Keratinocyte (primary cell): ENCODE measurements at regions not wholly inside any gene's neighbourhood (a gene's known extent, or its start where the extent isn't known, plus 50 kb on each side); places are given as distances from the start of the nearest gene placed in this dataset.

Source experiments
- DNase-seq: peaks from one replicate; pipeline ENCODE4 v3.0.0-alpha.2; 2011; ENCODE audit warnings: low read depth, missing footprints, low spot score
- FAIRE-seq: peaks from 2 replicates; lab custom pipeline; 2011; peaks lifted over from hg19 to GRCh38; lab: Jason Lieb, UNC
- H2AFZ ChIP-seq: 2 replicates; pipeline ENCODE4 v1.6.0; 2012; ENCODE audit warnings: low read length, control low read depth, inconsistent platforms; ENCODE audit not compliant: control insufficient read depth
- H3K27ac ChIP-seq: 2 replicates; pipeline ENCODE4 v1.5.1; 2011; ENCODE audit warnings: low read length; ENCODE audit not compliant: control insufficient read depth, insufficient read depth
- H3K27me3 ChIP-seq: 3 replicates; pipeline ENCODE4 v1.6.0; 2011; ENCODE audit warnings: low read length; ENCODE audit not compliant: control insufficient read depth, insufficient read depth; ENCODE audit errors: extremely low read depth
- H3K36me3 ChIP-seq, 2 experiments: 2 replicates in 1 of 2; 3 replicates in 1 of 2; pipeline ENCODE4 v1.5.1; 2011; ENCODE audit warnings: low read length in 2 of 2, mild to moderate bottlenecking in 1 of 2; ENCODE audit not compliant: control insufficient read depth in 2 of 2, insufficient read depth in 2 of 2; ENCODE audit errors: extremely low read depth in 1 of 2
- H3K4me1 ChIP-seq: 3 replicates; pipeline ENCODE4 v1.5.1; 2011; ENCODE audit warnings: low read length; ENCODE audit not compliant: control insufficient read depth, insufficient read depth; ENCODE audit errors: extremely low read depth
- H3K4me2 ChIP-seq: 3 replicates; pipeline ENCODE4 v1.6.0; 2011; ENCODE audit warnings: low read depth, low read length; ENCODE audit not compliant: control insufficient read depth, insufficient read depth; ENCODE audit errors: extremely low read depth
- H3K4me3 ChIP-seq, 3 experiments: fragments of 200-600 bp in 1 of 3; sonication (generic) in 1 of 3; 2 replicates in 2 of 3; 3 replicates in 1 of 3; pipeline ENCODE4 v1.5.1; 2011 to 2016; ENCODE audit warnings: low read length in 3 of 3, mild to moderate bottlenecking in 3 of 3, control low read depth in 2 of 3, inconsistent platforms in 1 of 3, low read depth in 1 of 3, mixed read lengths in 1 of 3, mixed run types in 1 of 3, moderate library complexity in 1 of 3; ENCODE audit not compliant: control insufficient read depth in 2 of 3, insufficient read depth in 2 of 3; ENCODE audit errors: extremely low read depth in 1 of 3
- H3K79me2 ChIP-seq: 2 replicates; pipeline ENCODE4 v1.6.0; 2012; ENCODE audit warnings: low read length; ENCODE audit not compliant: control insufficient read depth, insufficient read depth
- H3K9ac ChIP-seq: 3 replicates; pipeline ENCODE4 v1.6.0; 2011; ENCODE audit warnings: low read length; ENCODE audit not compliant: control insufficient read depth, insufficient read depth; ENCODE audit errors: extremely low read depth
- H3K9me1 ChIP-seq: 3 replicates; pipeline ENCODE4 v1.6.0; 2011; ENCODE audit warnings: low read length; ENCODE audit not compliant: control insufficient read depth, insufficient read depth; ENCODE audit errors: extremely low read depth
- H3K9me3 ChIP-seq: 2 replicates; pipeline ENCODE4 v1.5.1; 2012; ENCODE audit warnings: low read depth, low read length; ENCODE audit not compliant: control insufficient read depth
- H4K20me1 ChIP-seq: 3 replicates; pipeline ENCODE4 v1.6.0; 2011; ENCODE audit warnings: low read length; ENCODE audit not compliant: control insufficient read depth, insufficient read depth; ENCODE audit errors: extremely low read depth
- EZH2 ChIP-seq: IDR thresholded peaks from one replicate; pipeline ENCODE4 v1.6.1; 2012; ENCODE audit warnings: inconsistent platforms, mild to moderate bottlenecking, low read length, moderate library complexity
- dilution Hi-C: fragments of 300-500 bp; cut with MboI; formaldehyde crosslinking; loops from one replicate; pipeline ENCODE4 v1.7.0; 2020; ENCODE audit warnings: low sequenced_read_pairs; ENCODE audit not compliant: extremely low pct_ligation_motif_present
- TF ChIP-seq, protein P1 (sequence below), 3 experiments: IDR thresholded peaks in 1 of 3; conservative IDR thresholded peaks in 1 of 3; optimal IDR thresholded peaks in 1 of 3; 2 replicates in 2 of 3; 3 replicates in 1 of 3; pipeline versions ENCODE3 to v1.5.1; 2011; ENCODE audit warnings: low read length in 3 of 3, mild to moderate bottlenecking in 3 of 3, moderate library complexity in 2 of 3, control low read depth in 1 of 3, inconsistent platforms in 1 of 3; ENCODE audit not compliant: insufficient read depth in 2 of 3; ENCODE audit errors: extremely low read depth in 1 of 3

DNA sequence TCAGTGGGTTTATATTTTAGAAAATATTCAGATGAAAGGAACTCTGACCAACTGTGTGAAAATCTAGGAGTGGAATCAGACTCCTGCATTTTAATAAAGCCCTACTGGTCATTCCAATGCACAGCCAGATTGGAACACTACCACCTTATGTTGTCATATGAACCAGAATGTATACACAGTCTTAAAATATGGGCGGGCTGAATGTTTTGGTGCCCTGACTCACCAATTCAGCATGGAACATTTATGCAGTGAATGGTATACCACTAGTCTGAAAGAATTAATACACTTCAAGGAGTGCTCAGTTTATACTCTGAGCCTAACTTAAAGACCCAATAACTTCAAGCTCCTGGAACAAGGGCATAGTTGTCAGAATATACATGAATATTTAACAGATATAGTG is 280.9 kb upstream of the TCF4 start:
- no peaks in the 10 kb centered on the region for H4K20me1 ChIP-seq
- H3K36me3 ChIP-seq = no peaks in the 10 kb centered on the region
- H3K9me1 ChIP-seq = no peaks in the 10 kb centered on the region
- TF ChIP-seq, protein P1, sequence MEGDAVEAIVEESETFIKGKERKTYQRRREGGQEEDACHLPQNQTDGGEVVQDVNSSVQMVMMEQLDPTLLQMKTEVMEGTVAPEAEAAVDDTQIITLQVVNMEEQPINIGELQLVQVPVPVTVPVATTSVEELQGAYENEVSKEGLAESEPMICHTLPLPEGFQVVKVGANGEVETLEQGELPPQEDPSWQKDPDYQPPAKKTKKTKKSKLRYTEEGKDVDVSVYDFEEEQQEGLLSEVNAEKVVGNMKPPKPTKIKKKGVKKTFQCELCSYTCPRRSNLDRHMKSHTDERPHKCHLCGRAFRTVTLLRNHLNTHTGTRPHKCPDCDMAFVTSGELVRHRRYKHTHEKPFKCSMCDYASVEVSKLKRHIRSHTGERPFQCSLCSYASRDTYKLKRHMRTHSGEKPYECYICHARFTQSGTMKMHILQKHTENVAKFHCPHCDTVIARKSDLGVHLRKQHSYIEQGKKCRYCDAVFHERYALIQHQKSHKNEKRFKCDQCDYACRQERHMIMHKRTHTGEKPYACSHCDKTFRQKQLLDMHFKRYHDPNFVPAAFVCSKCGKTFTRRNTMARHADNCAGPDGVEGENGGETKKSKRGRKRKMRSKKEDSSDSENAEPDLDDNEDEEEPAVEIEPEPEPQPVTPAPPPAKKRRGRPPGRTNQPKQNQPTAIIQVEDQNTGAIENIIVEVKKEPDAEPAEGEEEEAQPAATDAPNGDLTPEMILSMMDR (optimal IDR thresholded peaks at IDR 0.05 in 1 of 3, IDR thresholded peaks at IDR 0.05 in 1 of 3, conservative IDR thresholded peaks at IDR 0.05 in 1 of 3; ENCODE audit: extremely low read depth in 1 of 3, insufficient read depth in 2 of 3, low read length in 3 of 3) = no peak
- TF ChIP-seq EZH2 = no peak
- no peak overlapping the region for H3K9ac ChIP-seq
- DNase-seq (no peak), FAIRE-seq (no peak)
- no peak overlapping the region for H3K4me3 ChIP-seq
- H3K4me1 ChIP-seq = no peaks in the 10 kb centered on the region
- no peak overlapping the region for H2AFZ ChIP-seq
- no peak overlapping the region for H3K27ac ChIP-seq
- no peaks in the 10 kb centered on the region for H3K79me2 ChIP-seq
- no peak overlapping the region for H3K4me2 ChIP-seq
- dilution Hi-C loops = no loop called here
- no peaks in the 10 kb centered on the region for H3K9me3 ChIP-seq
- H3K27me3 ChIP-seq = no peaks in the 10 kb centered on the region

DNA sequence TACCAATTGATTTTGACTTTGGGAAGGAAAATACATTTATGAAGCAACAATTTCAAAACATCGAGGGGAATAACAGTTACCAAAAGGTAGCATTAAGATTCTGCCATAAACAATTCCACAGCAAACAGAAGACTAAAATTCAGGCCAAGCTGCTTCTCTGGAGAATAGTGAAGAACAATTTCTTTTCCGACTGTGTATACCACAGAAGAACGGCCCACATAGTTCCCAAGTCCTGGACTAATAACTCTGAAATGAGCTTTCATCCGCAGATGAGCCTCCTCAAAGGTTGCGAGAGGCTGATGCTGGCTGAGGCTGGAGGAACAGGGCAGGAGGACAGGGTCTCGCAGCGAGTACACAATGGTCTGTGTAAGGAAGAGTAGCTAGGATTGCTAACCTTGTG is 278.9 kb upstream of the TCF4 start:
- Histone ChIP-seq H3K4me1 (no peaks in the 10 kb centered on the region), H2AFZ (no peak overlapping the region), H3K4me2 (no peak overlapping the region), H3K27me3 (no peaks in the 10 kb centered on the region), H3K27ac (no peak overlapping the region), H3K36me3 (no peaks in the 10 kb centered on the region), H3K9ac (no peak overlapping the region), H3K9me3 (no peaks in the 10 kb centered on the region), H3K79me2 (no peaks in the 10 kb centered on the region), H3K4me3 (no peak overlapping the region), H3K9me1 (no peaks in the 10 kb centered on the region), H4K20me1 (no peaks in the 10 kb centered on the region)
- FAIRE-seq (no peak), DNase-seq (no peak)
- TF ChIP-seq, protein P1 (optimal IDR thresholded peaks at IDR 0.05 in 1 of 3, IDR thresholded peaks at IDR 0.05 in 1 of 3, conservative IDR thresholded peaks at IDR 0.05 in 1 of 3; ENCODE audit: extremely low read depth in 1 of 3, insufficient read depth in 2 of 3, low read length in 3 of 3) = no peak
- no peak for TF ChIP-seq EZH2
- dilution Hi-C loops = no loop called here
